Endodermal cell (in vitro differentiated cells): ENCODE measurements at regions not wholly inside any gene's neighbourhood (a gene's known extent, or its start where the extent isn't known, plus 50 kb on each side); places are given as distances from the start of the nearest gene placed in this dataset.

Experiments used
- DNase-seq: peaks from one replicate; pipeline ENCODE4 v3.0.0-alpha.2; 2017
- H3K27ac ChIP-seq: 2 replicates; pipeline ENCODE4 v1.5.1; 2013; ENCODE audit warnings: mild to moderate bottlenecking, low read depth, low read length, moderate library complexity
- H3K27me3 ChIP-seq: 2 replicates; pipeline ENCODE4 v1.6.1; 2013; ENCODE audit warnings: mild to moderate bottlenecking, low read length, moderate library complexity; ENCODE audit not compliant: insufficient read depth, control insufficient read depth, poor library complexity, severe bottlenecking
- H3K36me3 ChIP-seq: 2 replicates; pipeline ENCODE4 v1.7.0; 2013; ENCODE audit warnings: mild to moderate bottlenecking, low read length, moderate library complexity; ENCODE audit not compliant: control insufficient read depth, insufficient read depth
- H3K4me1 ChIP-seq: one replicate; pipeline ENCODE4 v1.7.0; 2013; ENCODE audit warnings: low read length; ENCODE audit not compliant: control insufficient read depth, insufficient read depth
- H3K4me3 ChIP-seq: 2 replicates; pipeline ENCODE4 v1.5.1; 2013; ENCODE audit warnings: mild to moderate bottlenecking, low read length, moderate library complexity
- H3K9ac ChIP-seq: 2 replicates; pipeline ENCODE4 v1.6.1; 2013; ENCODE audit warnings: mild to moderate bottlenecking, low read length, moderate library complexity; ENCODE audit not compliant: poor library complexity, severe bottlenecking; ENCODE audit errors: extremely low read depth
- H3K9me3 ChIP-seq: 2 replicates; pipeline ENCODE4 v1.6.1; 2013; ENCODE audit warnings: mild to moderate bottlenecking, low read length, moderate library complexity; ENCODE audit not compliant: control insufficient read depth
- H3K27ac Mint-ChIP-seq: 2 replicates; pipeline ENCODE4 v1.8.0; 2020; ENCODE audit warnings: mixed read lengths
- H3K27me3 Mint-ChIP-seq: 2 replicates; pipeline ENCODE4 v1.8.0; 2021; ENCODE audit warnings: mild to moderate bottlenecking, mixed read lengths; ENCODE audit not compliant: insufficient read depth
- H3K36me3 Mint-ChIP-seq: 2 replicates; pipeline ENCODE4 v1.8.0; 2020; ENCODE audit warnings: low read depth, mixed read lengths
- H3K4me1 Mint-ChIP-seq: 2 replicates; pipeline ENCODE4 v1.8.0; 2020; ENCODE audit warnings: mixed read lengths
- H3K4me3 Mint-ChIP-seq: 2 replicates; pipeline ENCODE4 v1.8.0; 2020; ENCODE audit warnings: mild to moderate bottlenecking, moderate library complexity, mixed read lengths
- H3K9me3 Mint-ChIP-seq: 2 replicates; pipeline ENCODE4 v1.8.0; 2020; ENCODE audit warnings: mild to moderate bottlenecking, mixed read lengths
- CTCF ChIP-seq: fragments of 200-600 bp; sonication (generic); conservative IDR thresholded peaks from 2 replicates; pipeline ENCODE4 v1.5.0; 2021; ENCODE audit warnings: antibody characterized with exemption, mild to moderate bottlenecking
- WGBS, 2 experiments: methylation state at CpG; one replicate each; pipeline versions ENCODE4 v1.1.5 to v1.1.7; 2013; ENCODE audit warnings: missing lambda C conversion rate in 2 of 2, mixed read lengths in 1 of 2; ENCODE audit not compliant: insufficient coverage in 1 of 2, insufficient read length in 1 of 2; 5-methylcytosine and 5-hydroxymethylcytosine counted together

GRCh38 chr2:40955042-40955441 is 503.2 kb upstream of the SLC8A1 start:
- TF ChIP-seq CTCF: no peak
- no peak overlapping the region for H3K4me3 Mint-ChIP-seq

GRCh38 chr2:40955635-40956034 is 503.7 kb upstream of the SLC8A1 start:
- Mint-ChIP-seq H3K4me1 (peaks cover 4% of the 10 kb centered on the region), H3K9me3 (no peaks in the 10 kb centered on the region), H3K4me3 (no peak overlapping the region), H3K27me3 (no peaks in the 10 kb centered on the region), H3K36me3 (no peaks in the 10 kb centered on the region), H3K27ac (no peak overlapping the region)
- no peak for TF ChIP-seq CTCF
- Histone ChIP-seq H3K4me3 (no peak overlapping the region), H3K36me3 (no peaks in the 10 kb centered on the region), H3K9me3 (no peaks in the 10 kb centered on the region), H3K27ac (no peak overlapping the region), H3K9ac (no peak overlapping the region), H3K27me3 (no peaks in the 10 kb centered on the region), H3K4me1 (no peaks in the 10 kb centered on the region)
- DNase-seq: no peak

More at GRCh38 chr2:40955042-40955441, 503.2 kb upstream of the SLC8A1 start:
- Mint-ChIP-seq H3K4me1 (peaks cover 4% of the 10 kb centered on the region), H3K36me3 (no peaks in the 10 kb centered on the region), H3K27ac (no peak overlapping the region), H3K27me3 (no peaks in the 10 kb centered on the region), H3K9me3 (no peaks in the 10 kb centered on the region)
- no peak overlapping the region for H3K4me3 ChIP-seq
- H3K4me1 ChIP-seq: no peaks in the 10 kb centered on the region
- no peak overlapping the region for H3K9ac ChIP-seq
- H3K9me3 ChIP-seq: no peaks in the 10 kb centered on the region
- DNase-seq: no peak
- no peaks in the 10 kb centered on the region for H3K27me3 ChIP-seq
- 84 to 100% methylated on average over 2 of the region's 2 CpGs for WGBS, 2 experiments
- H3K36me3 ChIP-seq: no peaks in the 10 kb centered on the region
- H3K27ac ChIP-seq: no peak overlapping the region

GRCh38 chr2:40957508-40957907 is 505.6 kb upstream of the SLC8A1 start:
- 93 to 97% methylated on average over 4 to 9 of the region's 9 CpGs for WGBS, 2 experiments
- no peaks in the 10 kb centered on the region for H3K4me1 ChIP-seq
- H3K27ac ChIP-seq: no peak overlapping the region
- Mint-ChIP-seq H3K27me3 (no peaks in the 10 kb centered on the region), H3K4me1 (peaks cover 4% of the 10 kb centered on the region), H3K9me3 (no peaks in the 10 kb centered on the region), H3K4me3 (no peak overlapping the region), H3K27ac (no peak overlapping the region), H3K36me3 (no peaks in the 10 kb centered on the region)
- H3K36me3 ChIP-seq: no peaks in the 10 kb centered on the region
- H3K9me3 ChIP-seq: no peaks in the 10 kb centered on the region
- no peak for DNase-seq
- H3K4me3 ChIP-seq: no peak overlapping the region
- H3K27me3 ChIP-seq: no peaks in the 10 kb centered on the region
- TF ChIP-seq CTCF: no peak
- H3K9ac ChIP-seq: no peak overlapping the region
